Lung (tissue), 11 donors: ENCODE measurements at regions not wholly inside any gene's neighbourhood (a gene's known extent, or its start where the extent isn't known, plus 50 kb on each side); places are given as distances from the start of the nearest gene placed in this dataset.

Source experiments
- ATAC-seq: fragments of 200-7000 bp; cut with Tn5 transposase; one replicate; pipeline ENCODE4 v1.9.1; 2020; ENCODE audit warnings: moderate number of reproducible peaks; ENCODE audit not compliant: insufficient read depth, low FRiP score
- DNase-seq, 3 donors: peaks; one replicate each; pipeline ENCODE4 v3.0.0-alpha.2; 2013 to 2017
- H3K27ac ChIP-seq, 2 donors: one replicate each; pipeline ENCODE4 v1.5.1; 2013; ENCODE audit warnings: mild to moderate bottlenecking in 2 of 2, moderate library complexity in 2 of 2, control low read depth in 1 of 2, inconsistent platforms in 1 of 2, low read depth in 1 of 2, low read length in 1 of 2
- H3K27me3 ChIP-seq, 3 donors: one replicate each; pipeline ENCODE4 v1.5.1; 2013; ENCODE audit warnings: low read length in 2 of 3; ENCODE audit not compliant: control insufficient read depth in 3 of 3, insufficient read depth in 3 of 3
- H3K36me3 ChIP-seq, 4 donors: one replicate each; pipeline ENCODE4 v1.5.1; 2013; ENCODE audit warnings: low read length in 4 of 4, mild to moderate bottlenecking in 1 of 4, moderate library complexity in 1 of 4; ENCODE audit not compliant: control insufficient read depth in 4 of 4, insufficient read depth in 4 of 4
- H3K4me1 ChIP-seq, 5 donors: one replicate each; pipeline ENCODE4 v1.5.1; 2013; ENCODE audit warnings: low read length in 5 of 5, mild to moderate bottlenecking in 2 of 5, moderate library complexity in 1 of 5; ENCODE audit not compliant: control insufficient read depth in 5 of 5, insufficient read depth in 5 of 5
- H3K4me3 ChIP-seq: one replicate; pipeline ENCODE4 v1.5.1; 2013; ENCODE audit warnings: mild to moderate bottlenecking, control low read depth, moderate library complexity
- H3K9ac ChIP-seq, 2 donors: one replicate each; pipeline ENCODE4 v1.5.1; 2013; ENCODE audit warnings: low read length in 2 of 2, control low read depth in 1 of 2; ENCODE audit not compliant: insufficient read depth in 1 of 2
- H3K9me3 ChIP-seq, 4 donors: one replicate each; pipeline ENCODE4 v1.5.1; 2013; ENCODE audit warnings: low read length in 3 of 4, mild to moderate bottlenecking in 1 of 4, moderate library complexity in 1 of 4; ENCODE audit not compliant: control insufficient read depth in 4 of 4, insufficient read depth in 3 of 4
- WGBS, 2 donors: extraction: QIAGEN DNeasy Blood & Tissue Kit; methylation state at CpG; one replicate each; pipeline ENCODE4 v1.1.7; 2013; 5-methylcytosine and 5-hydroxymethylcytosine counted together
- TF ChIP-seq, protein P1 (sequence below): IDR thresholded peaks from 2 replicates; pipeline ENCODE4 v1.5.1; 2012; ENCODE audit warnings: mild to moderate bottlenecking; ENCODE audit errors: control extremely low read depth, extremely low read depth
- donor health status: control.
- donor health status: control.
- donor health status: Bipolar disorder and iron deficiency.
- donor health status: healthy.
- donor health status: DM: yes; HTN: yes; CAD: no.

DNA sequence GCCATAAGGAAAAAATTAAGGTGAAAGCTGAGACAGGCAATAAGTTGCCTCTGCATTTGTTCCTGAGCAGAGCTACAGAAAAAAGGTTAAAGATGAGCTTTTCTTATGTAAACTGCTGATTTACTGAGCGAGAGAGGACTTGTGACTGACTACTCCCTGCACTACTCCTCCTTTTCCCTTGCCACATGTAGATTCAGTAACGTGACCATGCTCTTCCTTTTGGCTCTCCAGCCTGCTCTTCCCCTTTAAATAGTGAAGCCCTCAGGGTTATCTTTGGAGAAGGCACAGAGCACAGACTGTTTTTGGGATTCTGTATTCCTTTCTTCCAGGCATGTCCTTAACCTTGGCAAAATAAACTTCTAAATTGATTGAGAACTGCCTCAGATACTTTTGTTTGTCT is 630.2 kb downstream of the UQCRFS1 start:
- 51 to 52% methylated on average over 2 of the region's 2 CpGs for WGBS, 2 donors

GRCh38 chr19:28582344-28582743 is 630.6 kb downstream of the UQCRFS1 start:
- TF ChIP-seq, protein P1, sequence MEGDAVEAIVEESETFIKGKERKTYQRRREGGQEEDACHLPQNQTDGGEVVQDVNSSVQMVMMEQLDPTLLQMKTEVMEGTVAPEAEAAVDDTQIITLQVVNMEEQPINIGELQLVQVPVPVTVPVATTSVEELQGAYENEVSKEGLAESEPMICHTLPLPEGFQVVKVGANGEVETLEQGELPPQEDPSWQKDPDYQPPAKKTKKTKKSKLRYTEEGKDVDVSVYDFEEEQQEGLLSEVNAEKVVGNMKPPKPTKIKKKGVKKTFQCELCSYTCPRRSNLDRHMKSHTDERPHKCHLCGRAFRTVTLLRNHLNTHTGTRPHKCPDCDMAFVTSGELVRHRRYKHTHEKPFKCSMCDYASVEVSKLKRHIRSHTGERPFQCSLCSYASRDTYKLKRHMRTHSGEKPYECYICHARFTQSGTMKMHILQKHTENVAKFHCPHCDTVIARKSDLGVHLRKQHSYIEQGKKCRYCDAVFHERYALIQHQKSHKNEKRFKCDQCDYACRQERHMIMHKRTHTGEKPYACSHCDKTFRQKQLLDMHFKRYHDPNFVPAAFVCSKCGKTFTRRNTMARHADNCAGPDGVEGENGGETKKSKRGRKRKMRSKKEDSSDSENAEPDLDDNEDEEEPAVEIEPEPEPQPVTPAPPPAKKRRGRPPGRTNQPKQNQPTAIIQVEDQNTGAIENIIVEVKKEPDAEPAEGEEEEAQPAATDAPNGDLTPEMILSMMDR, result no peak

More for the DNA sequence above, 630.2 kb downstream of the UQCRFS1 start:
- no peaks in the 10 kb centered on the region for H3K27me3 ChIP-seq
- no peaks in the 10 kb centered on the region for H3K4me1 ChIP-seq
- no peak for ATAC-seq
- no peak overlapping the region for H3K27ac ChIP-seq
- H3K9me3 ChIP-seq, result peaks cover 0 to 2% (median 0%) of the 10 kb centered on the region in 4 donors
- no peak for DNase-seq
- no peak overlapping the region for H3K4me3 ChIP-seq
- H3K9ac ChIP-seq, result no peak overlapping the region
- TF ChIP-seq, protein P1, result no peak
- H3K36me3 ChIP-seq, result no peaks in the 10 kb centered on the region

GRCh38 chr19:28581468-28581770 is 631.5 kb downstream of the UQCRFS1 start:
- no peaks in the 10 kb centered on the region for H3K4me1 ChIP-seq
- TF ChIP-seq, protein P1, result no peak
- H3K9ac ChIP-seq, result no peak overlapping the region
- H3K36me3 ChIP-seq, result no peaks in the 10 kb centered on the region
- DNase-seq, result no peak
- no peak overlapping the region for H3K27ac ChIP-seq
- H3K9me3 ChIP-seq, result no peaks in the 10 kb centered on the region
- ATAC-seq, result no peak
- 60 to 71% methylated on average over 4 of the region's 4 CpGs for WGBS, 2 donors
- H3K27me3 ChIP-seq, result no peaks in the 10 kb centered on the region
- H3K4me3 ChIP-seq, result no peak overlapping the region

More at GRCh38 chr19:28582344-28582743, 630.6 kb downstream of the UQCRFS1 start:
- 91 to 92% methylated on average over 6 of the region's 6 CpGs for WGBS, 2 donors
- H3K9me3 ChIP-seq, result peaks cover 0 to 2% (median 0%) of the 10 kb centered on the region in 4 donors
- no peak overlapping the region for H3K27ac ChIP-seq
- H3K36me3 ChIP-seq, result no peaks in the 10 kb centered on the region
- H3K4me1 ChIP-seq, result no peaks in the 10 kb centered on the region
- DNase-seq (no peak), ATAC-seq (no peak)
- H3K27me3 ChIP-seq, result no peaks in the 10 kb centered on the region
- H3K9ac ChIP-seq, result no peak overlapping the region
- H3K4me3 ChIP-seq, result no peak overlapping the region

DNA sequence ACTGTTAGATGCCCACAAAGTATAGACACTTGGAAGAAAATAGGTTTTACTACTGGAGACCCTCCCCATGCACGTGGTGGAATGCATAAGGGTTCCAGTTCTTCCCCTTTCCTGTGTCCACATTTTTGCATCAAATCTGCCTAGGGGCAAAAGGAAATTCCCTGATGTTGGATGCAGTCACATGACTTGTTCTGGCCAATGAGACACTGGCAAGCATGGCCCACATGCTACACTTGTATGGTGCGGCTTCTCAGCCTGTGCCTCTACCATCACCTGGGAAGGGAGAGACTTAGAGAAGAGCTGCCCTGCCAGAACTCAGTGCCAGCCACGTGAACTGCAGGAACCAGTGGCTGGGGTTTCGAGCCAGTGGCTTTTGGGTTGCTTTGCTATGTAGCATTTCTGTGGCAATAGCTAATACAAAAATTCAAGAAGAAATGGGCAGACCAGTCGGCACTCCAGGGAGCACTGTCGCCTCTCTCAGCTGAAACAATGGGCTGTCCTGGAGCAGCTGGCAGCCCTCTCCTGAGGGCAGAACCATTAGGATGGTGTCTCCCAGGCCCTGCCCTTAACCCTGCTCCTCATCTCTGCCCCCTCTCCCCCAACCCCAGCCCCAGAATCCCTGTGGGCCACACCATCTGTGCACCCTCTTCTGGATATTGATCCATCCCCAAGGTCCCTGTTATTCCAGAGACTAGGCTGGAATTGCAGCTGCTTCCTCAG is 634.0 kb downstream of the UQCRFS1 start:
- 84 to 88% methylated on average over 6 of the region's 6 CpGs for WGBS, 2 donors
- Histone ChIP-seq H3K4me1 (no peaks in the 10 kb centered on the region), H3K27ac (no peak overlapping the region), H3K36me3 (no peaks in the 10 kb centered on the region), H3K27me3 (no peaks in the 10 kb centered on the region), H3K4me3 (no peak overlapping the region), H3K9me3 (no peaks in the 10 kb centered on the region), H3K9ac (no peak overlapping the region)
- TF ChIP-seq, protein P1, result no peak
- no peak for ATAC-seq
- no peak for DNase-seq
